Adrenal gland (tissue), 5 donors: ENCODE measurements at regions not wholly inside any gene's neighbourhood (a gene's known extent, or its start where the extent isn't known, plus 50 kb on each side); places are given as distances from the start of the nearest gene placed in this dataset.

Experiments
- CTCF ChIP-seq, 6 experiments: fragments of 450-650 bp in 4 of 6; fragments of 200-600 bp in 2 of 6; sonication (generic) in 1 of 6; IDR thresholded peaks; 1 replicate in 5 of 6; 2 replicates in 1 of 6; pipeline versions ENCODE4 v1.5.1 to v1.8.0; 2016 to 2021; ENCODE audit warnings: antibody characterized with exemption in 6 of 6, mild to moderate bottlenecking in 2 of 6, moderate library complexity in 1 of 6
- POLR2A ChIP-seq, 2 donors: fragments of 450-650 bp; IDR thresholded peaks; one replicate each; pipeline ENCODE4 v1.6.1; 2017; ENCODE audit warnings: antibody characterized with exemption in 2 of 2, mild to moderate bottlenecking in 2 of 2, moderate library complexity in 1 of 2
- donor health status: DM: no; HTN: no; CAD: no.

- TF ChIP-seq CTCF (IDR thresholded peaks at IDR 0.05) (no peak), POLR2A (IDR thresholded peaks at IDR 0.05) (no peak)
Measured at GRCh38 chrX:45632506-45632905, 431.8 kb upstream of the DIPK2B start.
